ENCODE measurements at regions not wholly inside any gene's neighbourhood (a gene's known extent, or its start where the extent isn't known, plus 50 kb on each side); places are given as distances from the start of the nearest gene placed in this dataset.

GRCh38 chr7:68542831-68543230 is 1055.4 kb upstream of the AUTS2 start:
- Histone ChIP-seq H3K36me3 (ENCODE audit: control insufficient read depth, insufficient read depth, low read length) (no peaks in the 10 kb centered on the region), H3K27me3 (ENCODE audit: control insufficient read depth, insufficient read depth, low read length) (no peaks in the 10 kb centered on the region), H3K4me3 (ENCODE audit: low read depth, low read length) (no peak overlapping the region)
- FAIRE-seq (no peak), DNase-seq (ENCODE audit: low read depth) (no peak)
- TF ChIP-seq CTCF (IDR thresholded peaks at IDR 0.05; ENCODE audit: insufficient read depth, low read length, severe bottlenecking) = no peak

GRCh38 chr7:68544851-68545250 is 1053.4 kb upstream of the AUTS2 start:
- DNase-seq (ENCODE audit: low read depth) (no peak), FAIRE-seq (no peak)
- H3K36me3 ChIP-seq (ENCODE audit: control insufficient read depth, insufficient read depth, low read length) = no peaks in the 10 kb centered on the region
- no peak for TF ChIP-seq CTCF (IDR thresholded peaks at IDR 0.05; ENCODE audit: insufficient read depth, low read length, severe bottlenecking)
- H3K4me3 ChIP-seq (ENCODE audit: low read depth, low read length) = no peak overlapping the region
- no peaks in the 10 kb centered on the region for H3K27me3 ChIP-seq (ENCODE audit: control insufficient read depth, insufficient read depth, low read length)

- H3K27me3 ChIP-seq (ENCODE audit: control insufficient read depth, insufficient read depth, low read length) = no peaks in the 10 kb centered on the region
- DNase-seq (ENCODE audit: low read depth) = no peak
- H3K4me3 ChIP-seq (ENCODE audit: low read depth, low read length) = no peak overlapping the region
- no peaks in the 10 kb centered on the region for H3K36me3 ChIP-seq (ENCODE audit: control insufficient read depth, insufficient read depth, low read length)
- FAIRE-seq = no peak
- TF ChIP-seq CTCF (IDR thresholded peaks at IDR 0.05; ENCODE audit: insufficient read depth, low read length, severe bottlenecking) = no peak
These were observed 1051.1 kb upstream of the AUTS2 start for GRCh38 chr7:68547181-68547580.

- FAIRE-seq = no peak
- no peak for DNase-seq (ENCODE audit: low read depth)
- TF ChIP-seq CTCF (IDR thresholded peaks at IDR 0.05; ENCODE audit: insufficient read depth, low read length, severe bottlenecking) = no peak
- Histone ChIP-seq H3K27me3 (ENCODE audit: control insufficient read depth, insufficient read depth, low read length) (no peaks in the 10 kb centered on the region), H3K4me3 (ENCODE audit: low read depth, low read length) (no peak overlapping the region), H3K36me3 (ENCODE audit: control insufficient read depth, insufficient read depth, low read length) (no peaks in the 10 kb centered on the region)
These were observed 1050.5 kb upstream of the AUTS2 start for GRCh38 chr7:68547799-68548198.

- H3K36me3 ChIP-seq (ENCODE audit: control insufficient read depth, insufficient read depth, low read length) = no peaks in the 10 kb centered on the region
- no peaks in the 10 kb centered on the region for H3K27me3 ChIP-seq (ENCODE audit: control insufficient read depth, insufficient read depth, low read length)
- no peak overlapping the region for H3K4me3 ChIP-seq (ENCODE audit: low read depth, low read length)
- DNase-seq (ENCODE audit: low read depth) (no peak), FAIRE-seq (no peak)
- TF ChIP-seq CTCF (IDR thresholded peaks at IDR 0.05; ENCODE audit: insufficient read depth, low read length, severe bottlenecking) = no peak
These were observed 1048.2 kb upstream of the AUTS2 start for GRCh38 chr7:68550027-68550426.

GRCh38 chr7:68550635-68551034 is 1047.6 kb upstream of the AUTS2 start:
- DNase-seq (ENCODE audit: low read depth) (no peak), FAIRE-seq (no peak)
- no peaks in the 10 kb centered on the region for H3K27me3 ChIP-seq (ENCODE audit: control insufficient read depth, insufficient read depth, low read length)
- no peak for TF ChIP-seq CTCF (IDR thresholded peaks at IDR 0.05; ENCODE audit: insufficient read depth, low read length, severe bottlenecking)
- H3K36me3 ChIP-seq (ENCODE audit: control insufficient read depth, insufficient read depth, low read length) = no peaks in the 10 kb centered on the region
- H3K4me3 ChIP-seq (ENCODE audit: low read depth, low read length) = no peak overlapping the region
